ENCODE measurements at regions not wholly inside any gene's neighbourhood (a gene's known extent, or its start where the extent isn't known, plus 50 kb on each side); places are given as distances from the start of the nearest gene placed in this dataset.

DNA sequence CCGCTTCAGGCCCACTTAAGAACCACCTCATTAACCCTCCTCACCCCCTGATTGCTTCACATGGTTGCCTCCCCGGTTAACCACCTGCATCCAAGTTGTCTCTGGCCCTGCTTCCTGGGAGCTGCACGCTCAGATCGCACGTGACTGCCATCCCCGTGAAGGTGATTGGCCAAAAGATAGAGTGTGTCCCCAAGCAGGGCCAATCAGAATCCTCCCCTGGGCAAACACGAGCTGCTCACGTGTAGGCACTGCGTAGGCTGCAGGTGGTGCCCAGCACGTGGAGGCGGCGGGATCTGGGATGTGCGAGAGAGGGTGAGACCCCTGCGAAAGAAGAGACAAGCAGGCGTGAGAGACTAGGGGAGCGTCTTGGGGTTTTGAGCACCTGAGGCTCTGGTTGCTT, 111.8 kb upstream of the CRHR1 start:
- ATAC-seq (ENCODE audit: low read depth) (no peak), DNase-seq (no peak)
- Histone ChIP-seq H3K27ac (ENCODE audit: insufficient read depth, low read length) (no peak overlapping the region), H3K56ac (ENCODE audit: extremely low read depth, insufficient read depth, low read length) (no peak overlapping the region), H3K4me1 (ENCODE audit: control insufficient read depth, insufficient read depth, low read length) (no peaks in the 10 kb centered on the region), H3K27me3 (ENCODE audit: control insufficient read depth, insufficient read depth, low read length) (peaks cover 6% of the 10 kb centered on the region), H3K4me3 (ENCODE audit: insufficient read depth, low read depth, low read length) (no peak overlapping the region), H2BK120ac (ENCODE audit: low read depth, low read length) (no peak overlapping the region), H3K9me1 (ENCODE audit: insufficient read depth, low read length) (no peaks in the 10 kb centered on the region), H3K9ac (ENCODE audit: low read depth, low read length) (no peak overlapping the region), H3K79me1 (ENCODE audit: low read depth in 1 of 2, low read length in 2 of 2) (no peaks in the 10 kb centered on the region), H4K91ac (ENCODE audit: insufficient read depth, low read depth, low read length) (no peak overlapping the region), H3K4ac (ENCODE audit: low read depth, low read length) (no peak overlapping the region), H2BK20ac (ENCODE audit: low read depth, low read length) (no peak overlapping the region), H4K8ac (ENCODE audit: low read depth in 2 of 2, low read length in 2 of 2) (no peak overlapping the region), H3K14ac (replicated peaks; ENCODE audit: low read depth, low read length) (no peak overlapping the region), H3K4me2 (ENCODE audit: low read depth, low read length) (no peak overlapping the region), H2AFZ (replicated peaks; ENCODE audit: low read length, poor library complexity) (no peak overlapping the region), H3K36me3 (ENCODE audit: control insufficient read depth, insufficient read depth, low read length) (no peaks in the 10 kb centered on the region), H3K18ac (ENCODE audit: low read depth, low read length) (no peak overlapping the region), H2BK5ac (ENCODE audit: low read depth, low read length, poor library complexity, severe bottlenecking) (no peak overlapping the region), H2BK15ac (ENCODE audit: low read depth, low read length) (no peak overlapping the region), H3K23ac (ENCODE audit: low read depth, low read length) (no peak overlapping the region), H4K5ac (ENCODE audit: low read depth, low read length) (no peak overlapping the region), H3K9me3 (ENCODE audit: control insufficient read depth, insufficient read depth, low read length) (no peaks in the 10 kb centered on the region), H4K20me1 (ENCODE audit: insufficient read depth, low read length) (no peaks in the 10 kb centered on the region), H2AK5ac (ENCODE audit: low read depth, low read length) (no peak overlapping the region), H2AK9ac (replicated peaks; ENCODE audit: low read depth, low read length, poor library complexity) (no peak overlapping the region)
- in situ Hi-C loops (cut with MboI; ENCODE audit: low sequenced_read_pairs), result no loop called here
- dilution Hi-C loops (cut with HindIII; ENCODE audit: low sequenced_read_pairs, unreplicated experiment), result no loop called here
- BruUV-seq (replicated peaks), result no TSS peak
- WGBS, 2 experiments (ENCODE audit: extremely low coverage in 2 of 2, insufficient read length in 1 of 2), result 60% methylated on average over 4 of the region's 16 CpGs; no CpG with 5 or more reads in 1 of the 2 experiments
- ChIA-PET CTCF (no interaction called here), POLR2A (ENCODE audit: unreplicated experiment) (no interaction called here)
- TF ChIP-seq RCOR1 (IDR thresholded peaks at IDR 0.05; ENCODE audit: insufficient replicate concordance, low read length) (no peak), CHD1 (IDR thresholded peaks at IDR 0.05; ENCODE audit: low read depth, low read length) (no peak), MXI1 (IDR thresholded peaks at IDR 0.05; ENCODE audit: borderline replicate concordance, low read depth, low read length) (no peak), CEBPB (IDR thresholded peaks at IDR 0.05; ENCODE audit: low read depth, low read length) (no peak)
- intact Hi-C loops (cut with micrococcal nuclease), result no loop called here
